Stimulated activated CD8-positive, alpha-beta memory T cell treated with anti-CD3 and anti-CD28 coated beads, Interleukin-4, amount 100 ng/mL, for 1 hour (primary cell): ENCODE measurements at regions not wholly inside any gene's neighbourhood (a gene's known extent, or its start where the extent isn't known, plus 50 kb on each side); places are given as distances from the start of the nearest gene placed in this dataset.
"Not testable (repeated sequence)": the region's sequence is repeated elsewhere in the genome, so short reads cannot be mapped to it uniquely, and the experiment has no call there.

Experiments
- DNase-seq, 2 donors: peaks; one replicate each; pipeline ENCODE4 v3.0.0-alpha.2; 2020; ENCODE audit warnings: low read depth in 2 of 2, low spot score in 1 of 2

- peak; percentile 44 to 46 for DNase-seq
Measured at GRCh38 chr7:65722361-65722792, 150.5 kb upstream of the VKORC1L1 start.

GRCh38 chr7:65727182-65727581 is 145.7 kb upstream of the VKORC1L1 start:
- not testable (repeated sequence) for DNase-seq

- no peak for DNase-seq
Measured at GRCh38 chr7:65731129-65731528, 141.7 kb upstream of the VKORC1L1 start.

- no peak for DNase-seq
Measured at GRCh38 chr7:65731562-65732035, 141.3 kb upstream of the VKORC1L1 start.

- no peak for DNase-seq
Measured at GRCh38 chr7:65744406-65744805, 128.5 kb upstream of the VKORC1L1 start.

GRCh38 chr7:65746398-65746669 is 126.5 kb upstream of the VKORC1L1 start:
- DNase-seq: no peak

- no peak for DNase-seq
Measured at GRCh38 chr7:65749039-65749438, 123.8 kb upstream of the VKORC1L1 start.

- no peak for DNase-seq
Measured at GRCh38 chr7:65749518-65749917, 123.4 kb upstream of the VKORC1L1 start.

GRCh38 chr7:65750511-65751344 is 122.1 kb upstream of the VKORC1L1 start:
- DNase-seq: peak; percentile 58 to 73

- not testable (repeated sequence) for DNase-seq
Measured at GRCh38 chr7:65754070-65754469, 118.8 kb upstream of the VKORC1L1 start.

- DNase-seq: not testable (repeated sequence)
Measured at GRCh38 chr7:65758991-65759390, 113.9 kb upstream of the VKORC1L1 start.

GRCh38 chr7:65762712-65763111 is 110.2 kb upstream of the VKORC1L1 start:
- not testable (repeated sequence) for DNase-seq

- not testable (repeated sequence) for DNase-seq
Measured at GRCh38 chr7:65763114-65763513, 109.8 kb upstream of the VKORC1L1 start.

GRCh38 chr7:65770473-65771225 is 102.2 kb upstream of the VKORC1L1 start:
- peak; percentile 92 to 94 for DNase-seq

- not testable (repeated sequence) for DNase-seq
Measured at GRCh38 chr7:65771226-65771569, 101.7 kb upstream of the VKORC1L1 start.

GRCh38 chr7:65776677-65777076 is 96.2 kb upstream of the VKORC1L1 start:
- not testable (repeated sequence) for DNase-seq

- not testable (repeated sequence) for DNase-seq
Measured at GRCh38 chr7:65789943-65790342, 82.9 kb upstream of the VKORC1L1 start.

- DNase-seq: not testable (repeated sequence)
Measured at GRCh38 chr7:65791788-65792187, 81.1 kb upstream of the VKORC1L1 start.

GRCh38 chr7:65792726-65793125 is 80.1 kb upstream of the VKORC1L1 start:
- DNase-seq: not testable (repeated sequence)

- DNase-seq: not testable (repeated sequence)
Measured at GRCh38 chr7:65794671-65795391, 78.0 kb upstream of the VKORC1L1 start.

GRCh38 chr7:65795392-65795716 is 77.5 kb upstream of the VKORC1L1 start:
- not testable (repeated sequence) for DNase-seq

- no peak for DNase-seq
Measured at GRCh38 chr7:65796205-65796604, 76.7 kb upstream of the VKORC1L1 start.
